Astrocyte (in vitro differentiated cells and primary cell): ENCODE measurements at regions not wholly inside any gene's neighbourhood (a gene's known extent, or its start where the extent isn't known, plus 50 kb on each side); places are given as distances from the start of the nearest gene placed in this dataset.

Experiments
- DNase-seq: peaks from one replicate; pipeline ENCODE4 v3.0.0-alpha.2; 2010; ENCODE audit warnings: low read depth
- FAIRE-seq: peaks from 2 replicates; lab custom pipeline; 2011; peaks lifted over from hg19 to GRCh38; lab: Jason Lieb, UNC
- H2AFZ ChIP-seq: 2 replicates; pipeline ENCODE4 v1.6.0; 2012; ENCODE audit warnings: low read depth, low read length, inconsistent platforms
- H3K27ac ChIP-seq: 2 replicates; pipeline ENCODE4 v1.5.1; 2011; ENCODE audit warnings: low read depth, low read length, inconsistent platforms
- H3K27me3 ChIP-seq: 2 replicates; pipeline ENCODE4 v1.6.0; 2011; ENCODE audit warnings: low read length, inconsistent platforms; ENCODE audit not compliant: insufficient read depth
- H3K36me3 ChIP-seq: 2 replicates; pipeline ENCODE4 v1.5.1; 2011; ENCODE audit warnings: low read length, inconsistent platforms; ENCODE audit not compliant: insufficient read depth
- H3K4me1 ChIP-seq: 2 replicates; pipeline ENCODE4 v1.5.1; 2011; ENCODE audit warnings: low read length, inconsistent platforms; ENCODE audit not compliant: insufficient read depth
- H3K4me2 ChIP-seq: 2 replicates; pipeline ENCODE4 v1.6.0; 2012; ENCODE audit warnings: low read length, inconsistent platforms
- H3K4me3 ChIP-seq: 2 replicates; pipeline ENCODE4 v1.5.1; 2011; ENCODE audit warnings: low read depth, mild to moderate bottlenecking, low read length, inconsistent platforms; ENCODE audit not compliant: insufficient read depth
- H3K79me2 ChIP-seq: 2 replicates; pipeline ENCODE4 v1.6.0; 2012; ENCODE audit warnings: mild to moderate bottlenecking, low read length, inconsistent platforms; ENCODE audit not compliant: insufficient read depth
- H3K9ac ChIP-seq: 2 replicates; pipeline ENCODE4 v1.6.0; 2012; ENCODE audit warnings: mild to moderate bottlenecking, low read length, inconsistent platforms
- H3K9me3 ChIP-seq: 2 replicates; pipeline ENCODE4 v1.5.1; 2012; ENCODE audit warnings: low read depth, mild to moderate bottlenecking, low read length, inconsistent platforms; ENCODE audit not compliant: insufficient read depth
- H4K20me1 ChIP-seq: 2 replicates; pipeline ENCODE4 v1.6.0; 2012; ENCODE audit warnings: low read length, inconsistent platforms; ENCODE audit not compliant: insufficient read depth
- H3K27ac Mint-ChIP-seq: one replicate; pipeline ENCODE4 v1.8.0; 2021; ENCODE audit warnings: mild to moderate bottlenecking, mixed read lengths; ENCODE audit not compliant: unreplicated experiment
- H3K27me3 Mint-ChIP-seq: one replicate; pipeline ENCODE4 v1.8.0; 2021; ENCODE audit warnings: low read depth, mixed read lengths; ENCODE audit not compliant: unreplicated experiment
- H3K36me3 Mint-ChIP-seq: one replicate; pipeline ENCODE4 v1.8.0; 2021; ENCODE audit warnings: low read depth, mixed read lengths; ENCODE audit not compliant: unreplicated experiment
- H3K4me1 Mint-ChIP-seq: one replicate; pipeline ENCODE4 v1.8.0; 2021; ENCODE audit warnings: low read depth, mixed read lengths; ENCODE audit not compliant: unreplicated experiment
- H3K4me3 Mint-ChIP-seq: one replicate; pipeline ENCODE4 v1.8.0; 2021; ENCODE audit warnings: mild to moderate bottlenecking, moderate library complexity, mixed read lengths; ENCODE audit not compliant: unreplicated experiment
- H3K9me3 Mint-ChIP-seq: one replicate; pipeline ENCODE4 v1.8.0; 2021; ENCODE audit warnings: mild to moderate bottlenecking, mixed read lengths; ENCODE audit not compliant: unreplicated experiment
- EZH2 ChIP-seq: IDR thresholded peaks from 2 replicates; pipeline ENCODE4 v1.6.1; 2012; ENCODE audit warnings: mild to moderate bottlenecking, low read length, inconsistent platforms; ENCODE audit not compliant: insufficient read depth
- TF ChIP-seq, protein P1 (sequence below): IDR thresholded peaks from 2 replicates; pipeline ENCODE4 v1.5.1; 2011; ENCODE audit warnings: low read depth, mild to moderate bottlenecking, inconsistent platforms, low read length, moderate library complexity; ENCODE audit not compliant: insufficient read depth

DNA sequence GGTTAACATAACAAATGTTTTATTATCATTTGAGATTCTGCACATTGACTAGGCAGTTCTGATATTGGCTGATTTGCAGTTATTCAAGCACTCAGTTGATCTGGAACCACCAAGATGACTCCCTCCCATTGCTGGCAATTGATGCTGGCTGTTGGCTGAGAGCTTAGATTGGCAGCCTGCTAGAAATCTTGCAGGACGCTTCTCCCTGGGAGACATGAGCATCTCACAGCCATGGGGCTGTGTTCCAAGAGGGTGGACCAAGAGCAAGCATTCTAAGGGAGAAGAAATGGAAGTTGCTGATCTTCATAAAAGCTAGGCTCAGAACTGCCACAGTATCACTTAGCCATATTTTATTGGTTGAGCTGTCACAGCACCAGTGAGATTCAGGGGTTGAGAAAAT, 233.4 kb upstream of the ID4 start:
- H3K9me3 Mint-ChIP-seq: no peaks in the 10 kb centered on the region
- Histone ChIP-seq H3K4me2 (no peak overlapping the region), H3K27me3 (no peaks in the 10 kb centered on the region), H3K9ac (no peak overlapping the region), H3K36me3 (no peaks in the 10 kb centered on the region), H3K27ac (no peak overlapping the region), H3K4me1 (no peaks in the 10 kb centered on the region), H3K9me3 (no peaks in the 10 kb centered on the region), H4K20me1 (no peaks in the 10 kb centered on the region), H3K4me3 (no peak overlapping the region), H2AFZ (no peak overlapping the region), H3K79me2 (no peaks in the 10 kb centered on the region)
- H3K36me3 Mint-ChIP-seq: no peaks in the 10 kb centered on the region
- no peak for DNase-seq
- no peaks in the 10 kb centered on the region for H3K4me1 Mint-ChIP-seq
- H3K27ac Mint-ChIP-seq: no peak overlapping the region
- no peaks in the 10 kb centered on the region for H3K27me3 Mint-ChIP-seq
- no peak for FAIRE-seq
- TF ChIP-seq, protein P1, sequence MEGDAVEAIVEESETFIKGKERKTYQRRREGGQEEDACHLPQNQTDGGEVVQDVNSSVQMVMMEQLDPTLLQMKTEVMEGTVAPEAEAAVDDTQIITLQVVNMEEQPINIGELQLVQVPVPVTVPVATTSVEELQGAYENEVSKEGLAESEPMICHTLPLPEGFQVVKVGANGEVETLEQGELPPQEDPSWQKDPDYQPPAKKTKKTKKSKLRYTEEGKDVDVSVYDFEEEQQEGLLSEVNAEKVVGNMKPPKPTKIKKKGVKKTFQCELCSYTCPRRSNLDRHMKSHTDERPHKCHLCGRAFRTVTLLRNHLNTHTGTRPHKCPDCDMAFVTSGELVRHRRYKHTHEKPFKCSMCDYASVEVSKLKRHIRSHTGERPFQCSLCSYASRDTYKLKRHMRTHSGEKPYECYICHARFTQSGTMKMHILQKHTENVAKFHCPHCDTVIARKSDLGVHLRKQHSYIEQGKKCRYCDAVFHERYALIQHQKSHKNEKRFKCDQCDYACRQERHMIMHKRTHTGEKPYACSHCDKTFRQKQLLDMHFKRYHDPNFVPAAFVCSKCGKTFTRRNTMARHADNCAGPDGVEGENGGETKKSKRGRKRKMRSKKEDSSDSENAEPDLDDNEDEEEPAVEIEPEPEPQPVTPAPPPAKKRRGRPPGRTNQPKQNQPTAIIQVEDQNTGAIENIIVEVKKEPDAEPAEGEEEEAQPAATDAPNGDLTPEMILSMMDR: no peak
- TF ChIP-seq EZH2: no peak
- no peak overlapping the region for H3K4me3 Mint-ChIP-seq

DNA sequence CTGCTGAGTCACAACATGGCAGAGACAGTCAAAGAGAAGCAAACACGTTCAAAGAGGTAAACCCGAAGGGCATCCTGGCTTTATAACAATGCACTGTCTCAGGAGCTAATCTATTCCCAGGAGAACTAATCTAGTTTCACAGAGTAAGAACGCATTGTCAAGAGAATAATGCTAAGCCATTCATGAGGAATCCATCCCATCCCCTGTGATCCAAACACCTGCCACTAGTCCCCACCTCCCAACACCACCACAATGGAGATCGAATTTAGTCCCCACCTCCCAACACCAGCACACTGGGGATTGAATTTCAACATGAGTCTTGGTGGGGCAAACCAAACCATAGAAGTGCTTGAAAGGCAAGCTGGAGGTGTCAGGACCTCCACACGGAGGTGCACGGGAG, 231.5 kb upstream of the ID4 start:
- H3K79me2 ChIP-seq: no peaks in the 10 kb centered on the region
- no peak overlapping the region for H2AFZ ChIP-seq
- no peaks in the 10 kb centered on the region for H3K4me1 Mint-ChIP-seq
- DNase-seq (no peak), FAIRE-seq (no peak)
- H3K27ac Mint-ChIP-seq: no peak overlapping the region
- H3K9me3 ChIP-seq: no peaks in the 10 kb centered on the region
- H4K20me1 ChIP-seq: no peaks in the 10 kb centered on the region
- no peak overlapping the region for H3K4me3 ChIP-seq
- H3K36me3 ChIP-seq: no peaks in the 10 kb centered on the region
- H3K4me1 ChIP-seq: no peaks in the 10 kb centered on the region
- H3K27me3 Mint-ChIP-seq: no peaks in the 10 kb centered on the region
- H3K27me3 ChIP-seq: no peaks in the 10 kb centered on the region
- H3K27ac ChIP-seq: no peak overlapping the region
- H3K4me2 ChIP-seq: no peak overlapping the region
- H3K36me3 Mint-ChIP-seq: no peaks in the 10 kb centered on the region
- H3K4me3 Mint-ChIP-seq: no peak overlapping the region
- no peak overlapping the region for H3K9ac ChIP-seq
- no peaks in the 10 kb centered on the region for H3K9me3 Mint-ChIP-seq
- TF ChIP-seq, protein P1: no peak
- no peak for TF ChIP-seq EZH2

DNA sequence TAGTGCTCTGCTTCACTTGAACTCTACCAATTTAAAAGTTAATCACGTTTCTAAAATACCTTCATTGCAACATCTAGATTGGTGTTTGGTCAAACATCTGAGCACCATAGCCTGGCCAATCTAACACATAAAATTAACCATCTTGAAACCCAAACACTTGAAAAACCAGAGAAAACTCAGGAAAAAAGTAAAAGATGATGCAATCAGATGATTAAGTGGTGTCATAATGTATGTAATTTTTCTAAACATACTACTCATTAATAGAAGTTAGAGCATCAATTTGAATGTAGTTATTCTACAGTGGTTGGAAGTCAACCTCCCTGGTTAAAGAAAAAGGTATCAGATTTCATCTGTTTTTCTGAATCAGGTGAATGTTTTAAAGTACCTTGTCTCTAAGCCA, 228.6 kb upstream of the ID4 start:
- TF ChIP-seq, protein P1: no peak
- TF ChIP-seq EZH2: no peak
- H3K9me3 ChIP-seq: no peaks in the 10 kb centered on the region
- no peak for DNase-seq
- H3K36me3 ChIP-seq: no peaks in the 10 kb centered on the region
- Mint-ChIP-seq H3K27ac (no peak overlapping the region), H3K36me3 (no peaks in the 10 kb centered on the region), H3K27me3 (no peaks in the 10 kb centered on the region), H3K4me1 (no peaks in the 10 kb centered on the region), H3K9me3 (no peaks in the 10 kb centered on the region), H3K4me3 (no peak overlapping the region)
- H3K9ac ChIP-seq: no peak overlapping the region
- FAIRE-seq: no peak
- no peak overlapping the region for H3K4me3 ChIP-seq
- H3K4me1 ChIP-seq: no peaks in the 10 kb centered on the region
- no peaks in the 10 kb centered on the region for H4K20me1 ChIP-seq
- H3K79me2 ChIP-seq: no peaks in the 10 kb centered on the region
- H3K27ac ChIP-seq: no peak overlapping the region
- no peak overlapping the region for H3K4me2 ChIP-seq
- no peak overlapping the region for H2AFZ ChIP-seq
- no peaks in the 10 kb centered on the region for H3K27me3 ChIP-seq
